K562 (cell line): ENCODE measurements at regions not wholly inside any gene's neighbourhood (a gene's known extent, or its start where the extent isn't known, plus 50 kb on each side); places are given as distances from the start of the nearest gene placed in this dataset.

Experiments used
- ATAC-seq: fragments of 200-7000 bp; cut with Tn5 transposase; 3 replicates; pipeline ENCODE4 v1.9.1; 2020; ENCODE audit warnings: moderate library complexity
- BruUV-seq: library from RNA; stranded (reverse); fragments of 400-500 nt; replicated peaks from 2 replicates; lab custom pipeline; 2021; lab: Mats Ljungman, UMichigan
- CTCF ChIA-PET: fragments of 300-600 bp; formaldehyde crosslinking; extraction: SDS; loops from one replicate; lab custom pipeline; 2021; ENCODE audit warnings: low intra/inter-chr PET ratio; lab: Yijun Ruan, JAX
- POLR2A ChIA-PET: fragments of 300-600, 350-650 bp; sonication (Branson Sonifier 250); formaldehyde crosslinking; extraction: SDS; loops from one replicate; lab custom pipeline; 2021; ENCODE audit warnings: antibody characterized with exemption, inconsistent platforms; lab: Yijun Ruan, JAX
- DNase-seq, 4 experiments: peaks; one replicate each; pipeline versions ENCODE4 v3.0.0 to v3.0.0-alpha.2; 2011 to 2018; ENCODE audit warnings: low spot score in 3 of 4, mixed read lengths in 3 of 4; ENCODE audit errors: extremely low read depth in 1 of 4
- FAIRE-seq: peaks from 2 replicates; lab custom pipeline; 2011; peaks lifted over from hg19 to GRCh38; lab: Jason Lieb, UNC
- H2AFZ ChIP-seq: 2 replicates; pipeline ENCODE4 v1.6.0; 2011; ENCODE audit warnings: low read depth, low read length, control low read depth, inconsistent platforms
- H3K27ac ChIP-seq: fragments of 200-600 bp; 3 replicates; pipeline ENCODE4 v1.8.0; 2011; ENCODE audit warnings: low read depth, mild to moderate bottlenecking, control low read depth, inconsistent platforms, low read length, moderate library complexity, mixed read lengths; ENCODE audit errors: extremely low read depth
- H3K27me3 ChIP-seq, 2 experiments: fragments of 300-600 bp in 1 of 2; 2 replicates in 1 of 2; 3 replicates in 1 of 2; pipeline versions ENCODE4 v1.6.0 to v1.8.0; 2011; ENCODE audit warnings: inconsistent platforms in 2 of 2, low read length in 2 of 2, mild to moderate bottlenecking in 1 of 2, mixed read lengths in 1 of 2, moderate library complexity in 1 of 2; ENCODE audit not compliant: control insufficient read depth in 2 of 2, insufficient read depth in 2 of 2
- H3K36me3 ChIP-seq: fragments of 300-600 bp; 3 replicates; pipeline ENCODE4 v1.8.0; 2011; ENCODE audit warnings: mild to moderate bottlenecking, low read length, inconsistent platforms; ENCODE audit not compliant: control insufficient read depth, insufficient read depth
- H3K4me1 ChIP-seq, 2 experiments: fragments of 200-600 bp in 1 of 2; replicated peaks in 1 of 2; 2 replicates in 1 of 2; 3 replicates in 1 of 2; pipeline versions ENCODE4 v1.5.1 to v1.8.0; 2011; ENCODE audit warnings: inconsistent platforms in 2 of 2, low read length in 2 of 2, mild to moderate bottlenecking in 1 of 2, mixed read lengths in 1 of 2, moderate library complexity in 1 of 2; ENCODE audit not compliant: control insufficient read depth in 2 of 2, insufficient read depth in 2 of 2
- H3K4me2 ChIP-seq: 2 replicates; pipeline ENCODE4 v1.6.1; 2011; ENCODE audit warnings: low read length, control low read depth, inconsistent platforms, mixed read lengths; ENCODE audit not compliant: insufficient read depth
- H3K4me3 ChIP-seq: fragments of 200-600 bp; sonication (generic), shearing (Covaris generic); 2 replicates; pipeline ENCODE4 v1.5.1; 2016; ENCODE audit warnings: control low read depth, inconsistent platforms
- H3K79me2 ChIP-seq: fragments of 200-600 bp; 3 replicates; pipeline ENCODE4 v1.8.0; 2011; ENCODE audit warnings: low read length, inconsistent platforms; ENCODE audit not compliant: control insufficient read depth, insufficient read depth
- H3K9ac ChIP-seq, 2 experiments: 2 replicates each; pipeline versions ENCODE4 v1.6.0 to v1.6.1; 2011; ENCODE audit warnings: low read depth in 2 of 2, low read length in 2 of 2, control low read depth in 1 of 2, inconsistent platforms in 1 of 2, mild to moderate bottlenecking in 1 of 2, mixed read lengths in 1 of 2; ENCODE audit not compliant: insufficient read depth in 1 of 2
- H3K9me1 ChIP-seq: one replicate; pipeline ENCODE4 v1.6.0; 2011; ENCODE audit warnings: inconsistent platforms, mild to moderate bottlenecking, low read length, moderate library complexity; ENCODE audit not compliant: control insufficient read depth, insufficient read depth
- H3K9me3 ChIP-seq: replicated peaks from 2 replicates; pipeline ENCODE4 v1.5.1; 2011; ENCODE audit warnings: low read depth, low read length, inconsistent platforms; ENCODE audit not compliant: control insufficient read depth, insufficient read depth
- H4K20me1 ChIP-seq: replicated peaks from 2 replicates; pipeline ENCODE4 v1.6.1; 2011; ENCODE audit warnings: low read length, inconsistent platforms, mixed read lengths; ENCODE audit not compliant: control insufficient read depth, insufficient read depth
- FOSL1 ChIP-seq: fragments of 200-800 bp; sonication (Bioruptor generic); conservative IDR thresholded peaks from 2 replicates; pipeline ENCODE4 v1.6.1; 2016; ENCODE audit warnings: missing genetic modification characterization, missing compliant biosample characterization
- NEUROD1 ChIP-seq: fragments of 150-350 bp; IDR thresholded peaks from 2 replicates; pipeline ENCODE4 v1.6.1; 2014; ENCODE audit warnings: borderline replicate concordance, low read length, low read depth; ENCODE audit not compliant: partially characterized antibody
- NR2C2 ChIP-seq, 2 experiments: fragments of 200-800 bp in 1 of 2; sonication (Bioruptor generic) in 1 of 2; sonication (generic) in 1 of 2; formaldehyde crosslinking in 1 of 2; IDR thresholded peaks; 2 replicates each; pipeline versions ENCODE4 v1.6.1 to v1.8.0; 2016 to 2022; ENCODE audit warnings: mild to moderate bottlenecking in 1 of 2, missing compliant biosample characterization in 1 of 2, missing genetic modification characterization in 1 of 2, missing genetic modification reagents in 1 of 2
- SMC3 ChIP-seq: conservative IDR thresholded peaks from 2 replicates; pipeline ENCODE4 v1.6.1; 2011; ENCODE audit warnings: low read depth, low read length, improper control_type of control experiment; ENCODE audit not compliant: insufficient read depth
- WHSC1 ChIP-seq: IDR thresholded peaks from one replicate; pipeline ENCODE4 v1.6.1; 2012; ENCODE audit warnings: low read length, control low read depth, inconsistent platforms
- WGBS: fragments of 100-300 bp; shearing (Covaris generic); methylation state at CpG from one replicate; pipeline ENCODE4 v1.1.6; 2016; ENCODE audit warnings: low coverage, mixed read lengths; ENCODE audit not compliant: insufficient coverage; ENCODE audit errors: missing lambda C conversion rate; 5-methylcytosine and 5-hydroxymethylcytosine counted together
- in situ Hi-C: fragments of 300-500 bp; cut with MboI; formaldehyde crosslinking; loops from 4 replicates; pipeline ENCODE4 v1.15.0; 2018; ENCODE audit warnings: inconsistent platforms, mixed read lengths
- intact Hi-C: fragments of 100-400 bp; cut with micrococcal nuclease; formaldehyde crosslinking; loops from 2 replicates; pipeline ENCODE4 v1.14.2; 2022
- TF ChIP-seq, protein P1 (sequence below): fragments of 450-650 bp; IDR thresholded peaks from 2 replicates; pipeline ENCODE4 v1.6.1; 2017; ENCODE audit warnings: mild to moderate bottlenecking, moderate library complexity
- TF ChIP-seq, protein P2 (sequence below): sonication (generic); formaldehyde crosslinking; IDR thresholded peaks from 2 replicates; pipeline ENCODE4 v1.8.0; 2022; ENCODE audit warnings: mild to moderate bottlenecking, missing genetic modification reagents
- TF ChIP-seq, protein P3 (sequence below), 2 experiments: fragments of 450-650 bp; formaldehyde crosslinking in 1 of 2; IDR thresholded peaks; 2 replicates each; pipeline versions ENCODE4 v1.4.0 to v1.6.1; 2014 to 2020; ENCODE audit warnings: mild to moderate bottlenecking in 2 of 2, borderline replicate concordance in 1 of 2, low read depth in 1 of 2

DNA sequence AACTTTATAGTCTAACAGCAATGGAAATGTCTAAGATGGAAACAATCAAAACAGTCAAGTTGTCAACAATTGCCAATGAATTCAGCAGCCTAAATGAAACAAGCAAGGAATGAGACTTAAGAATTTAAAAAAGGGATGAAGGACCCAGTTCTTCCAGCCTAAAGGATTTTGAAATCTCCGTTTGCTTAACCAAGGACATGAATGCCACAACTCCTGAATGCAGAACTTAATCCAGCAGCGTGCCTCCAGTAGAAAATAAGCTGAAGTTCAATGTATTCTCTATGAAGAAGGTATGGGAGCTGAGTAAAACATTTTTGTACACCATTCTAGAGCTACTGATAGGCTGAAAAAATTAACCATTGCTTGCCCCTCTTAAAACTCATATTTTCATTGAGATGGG lies 411.3 kb downstream of the ARHGEF28 start (continued):
- TF ChIP-seq NEUROD1 (no peak), FOSL1 (tag) (no peak)
- TF ChIP-seq, protein P1, sequence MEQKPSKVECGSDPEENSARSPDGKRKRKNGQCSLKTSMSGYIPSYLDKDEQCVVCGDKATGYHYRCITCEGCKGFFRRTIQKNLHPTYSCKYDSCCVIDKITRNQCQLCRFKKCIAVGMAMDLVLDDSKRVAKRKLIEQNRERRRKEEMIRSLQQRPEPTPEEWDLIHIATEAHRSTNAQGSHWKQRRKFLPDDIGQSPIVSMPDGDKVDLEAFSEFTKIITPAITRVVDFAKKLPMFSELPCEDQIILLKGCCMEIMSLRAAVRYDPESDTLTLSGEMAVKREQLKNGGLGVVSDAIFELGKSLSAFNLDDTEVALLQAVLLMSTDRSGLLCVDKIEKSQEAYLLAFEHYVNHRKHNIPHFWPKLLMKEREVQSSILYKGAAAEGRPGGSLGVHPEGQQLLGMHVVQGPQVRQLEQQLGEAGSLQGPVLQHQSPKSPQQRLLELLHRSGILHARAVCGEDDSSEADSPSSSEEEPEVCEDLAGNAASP: no peak
- TF ChIP-seq, protein P2, sequence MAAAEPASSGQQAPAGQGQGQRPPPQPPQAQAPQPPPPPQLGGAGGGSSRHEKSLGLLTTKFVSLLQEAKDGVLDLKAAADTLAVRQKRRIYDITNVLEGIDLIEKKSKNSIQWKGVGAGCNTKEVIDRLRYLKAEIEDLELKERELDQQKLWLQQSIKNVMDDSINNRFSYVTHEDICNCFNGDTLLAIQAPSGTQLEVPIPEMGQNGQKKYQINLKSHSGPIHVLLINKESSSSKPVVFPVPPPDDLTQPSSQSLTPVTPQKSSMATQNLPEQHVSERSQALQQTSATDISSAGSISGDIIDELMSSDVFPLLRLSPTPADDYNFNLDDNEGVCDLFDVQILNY (CRISPR knock-in tag): no peak

DNA sequence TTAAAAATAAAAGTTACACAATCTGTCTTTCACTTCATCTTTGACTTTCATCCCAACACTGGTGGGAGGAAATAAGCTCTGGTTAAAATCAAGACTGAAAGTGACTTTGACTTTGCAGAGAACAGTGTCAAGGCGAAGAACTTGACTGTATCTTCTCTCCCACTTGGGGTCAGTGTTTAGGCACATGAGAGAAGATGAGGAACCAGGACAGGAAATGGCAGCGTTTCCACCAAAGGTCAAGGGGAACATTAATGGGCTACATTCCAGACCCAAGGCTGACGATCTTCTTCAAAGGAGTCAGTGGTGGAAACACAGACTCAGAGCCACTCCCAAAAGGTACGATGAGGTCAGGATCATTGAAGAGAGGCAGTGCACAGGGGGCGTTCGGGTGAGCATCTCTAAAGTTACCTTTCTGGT lies 409.5 kb downstream of the ARHGEF28 start:
- ChIA-PET CTCF (no interaction called here), POLR2A (no interaction called here)
- no TSS peak for BruUV-seq
- no peaks in the 10 kb centered on the region for H3K36me3 ChIP-seq
- 0% methylated on average over 6 of the region's 6 CpGs for WGBS
- ATAC-seq: peak; percentile 55
- peak; percentile 76 for FAIRE-seq
- H3K79me2 ChIP-seq: no peaks in the 10 kb centered on the region
- no peaks in the 10 kb centered on the region for H3K9me1 ChIP-seq
- H3K27ac ChIP-seq: no peak overlapping the region
- H3K4me2 ChIP-seq: no peak overlapping the region; the same call in 1 of the 2 replicates
- intact Hi-C loops (loop anchor here (5.0 kb wide), 1 partner anchor 612 kb away; no protein-coding TSS in a partner anchor), in situ Hi-C loops (loop anchor here (25.0 kb wide), 1 partner anchor 602 kb away; the partner anchor contains the start of gene ENC1)
- H3K4me3 ChIP-seq: no peak overlapping the region
- H3K4me1 ChIP-seq: no peaks in the 10 kb centered on the region
- no peak overlapping the region for H3K9ac ChIP-seq
- H3K27me3 ChIP-seq: no peaks in the 10 kb centered on the region
- peak in 2 of 4 experiments; percentile 8 to 25 for DNase-seq
- no peaks in the 10 kb centered on the region for H4K20me1 ChIP-seq
- no peaks in the 10 kb centered on the region for H3K9me3 ChIP-seq
- no peak overlapping the region for H2AFZ ChIP-seq
- TF ChIP-seq, protein P3, sequence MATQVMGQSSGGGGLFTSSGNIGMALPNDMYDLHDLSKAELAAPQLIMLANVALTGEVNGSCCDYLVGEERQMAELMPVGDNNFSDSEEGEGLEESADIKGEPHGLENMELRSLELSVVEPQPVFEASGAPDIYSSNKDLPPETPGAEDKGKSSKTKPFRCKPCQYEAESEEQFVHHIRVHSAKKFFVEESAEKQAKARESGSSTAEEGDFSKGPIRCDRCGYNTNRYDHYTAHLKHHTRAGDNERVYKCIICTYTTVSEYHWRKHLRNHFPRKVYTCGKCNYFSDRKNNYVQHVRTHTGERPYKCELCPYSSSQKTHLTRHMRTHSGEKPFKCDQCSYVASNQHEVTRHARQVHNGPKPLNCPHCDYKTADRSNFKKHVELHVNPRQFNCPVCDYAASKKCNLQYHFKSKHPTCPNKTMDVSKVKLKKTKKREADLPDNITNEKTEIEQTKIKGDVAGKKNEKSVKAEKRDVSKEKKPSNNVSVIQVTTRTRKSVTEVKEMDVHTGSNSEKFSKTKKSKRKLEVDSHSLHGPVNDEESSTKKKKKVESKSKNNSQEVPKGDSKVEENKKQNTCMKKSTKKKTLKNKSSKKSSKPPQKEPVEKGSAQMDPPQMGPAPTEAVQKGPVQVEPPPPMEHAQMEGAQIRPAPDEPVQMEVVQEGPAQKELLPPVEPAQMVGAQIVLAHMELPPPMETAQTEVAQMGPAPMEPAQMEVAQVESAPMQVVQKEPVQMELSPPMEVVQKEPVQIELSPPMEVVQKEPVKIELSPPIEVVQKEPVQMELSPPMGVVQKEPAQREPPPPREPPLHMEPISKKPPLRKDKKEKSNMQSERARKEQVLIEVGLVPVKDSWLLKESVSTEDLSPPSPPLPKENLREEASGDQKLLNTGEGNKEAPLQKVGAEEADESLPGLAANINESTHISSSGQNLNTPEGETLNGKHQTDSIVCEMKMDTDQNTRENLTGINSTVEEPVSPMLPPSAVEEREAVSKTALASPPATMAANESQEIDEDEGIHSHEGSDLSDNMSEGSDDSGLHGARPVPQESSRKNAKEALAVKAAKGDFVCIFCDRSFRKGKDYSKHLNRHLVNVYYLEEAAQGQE (IDR thresholded peaks at IDR 0.05; ENCODE audit: borderline replicate concordance): peak; percentile 57; the same call in 1 of the 2 replicates
- TF ChIP-seq, protein P3 (CRISPR knock-in tag; IDR thresholded peaks at IDR 0.05; ENCODE audit: low read depth): no peak
- no peak for TF ChIP-seq WHSC1
- TF ChIP-seq SMC3: 0 out of 2 replicates have a peak, but pooled peaks have one; percentile 31
- no peak for TF ChIP-seq NR2C2 (CRISPR knock-in tag; IDR thresholded peaks at IDR 0.05)
- TF ChIP-seq NR2C2 (tag; IDR thresholded peaks at IDR 0.05): peak; percentile 43; the same call in 1 of the 2 replicates
